H9 (cell line): ENCODE measurements at regions not wholly inside any gene's neighbourhood (a gene's known extent, or its start where the extent isn't known, plus 50 kb on each side); places are given as distances from the start of the nearest gene placed in this dataset.

Source experiments
- DNase-seq: peaks from one replicate; pipeline ENCODE4 v3.0.0-alpha.2; 2017
- H2AFZ ChIP-seq: one replicate; pipeline ENCODE4 v1.6.1; 2013; ENCODE audit warnings: mild to moderate bottlenecking, low read length, control low read depth, moderate library complexity
- H2AK5ac ChIP-seq: 2 replicates; pipeline ENCODE4 v1.6.1; 2013; ENCODE audit warnings: low read length, control low read depth, mixed read lengths; ENCODE audit not compliant: insufficient read length
- H2BK120ac ChIP-seq: one replicate; pipeline ENCODE4 v1.6.1; 2013; ENCODE audit warnings: low read depth, mild to moderate bottlenecking, low read length, control low read depth, inconsistent platforms; ENCODE audit not compliant: poor library complexity, severe bottlenecking
- H2BK12ac ChIP-seq: 2 replicates; pipeline ENCODE4 v1.6.1; 2013; ENCODE audit warnings: low read length, control low read depth, mixed read lengths, low read depth; ENCODE audit not compliant: insufficient read length
- H2BK15ac ChIP-seq: 2 replicates; pipeline ENCODE4 v1.6.1; 2013; ENCODE audit warnings: low read depth, low read length, control low read depth
- H2BK20ac ChIP-seq: one replicate; pipeline ENCODE4 v1.6.1; 2013; ENCODE audit warnings: low read depth, mild to moderate bottlenecking, low read length, control low read depth, inconsistent platforms; ENCODE audit not compliant: poor library complexity, severe bottlenecking
- H2BK5ac ChIP-seq: 2 replicates; pipeline ENCODE4 v1.6.1; 2013; ENCODE audit warnings: low read length, control low read depth, mixed read lengths; ENCODE audit not compliant: insufficient read length
- H3K14ac ChIP-seq: 2 replicates; pipeline ENCODE4 v1.6.1; 2013; ENCODE audit warnings: low read length, control low read depth; ENCODE audit not compliant: insufficient read depth
- H3K18ac ChIP-seq: 2 replicates; pipeline ENCODE4 v1.6.1; 2013; ENCODE audit warnings: low read depth, mild to moderate bottlenecking, mixed read lengths, low read length, control low read depth; ENCODE audit not compliant: insufficient read length
- H3K23ac ChIP-seq: 2 replicates; pipeline ENCODE4 v1.6.1; 2013; ENCODE audit warnings: low read length, control low read depth, mixed read lengths, low read depth; ENCODE audit not compliant: insufficient read length
- H3K23me2 ChIP-seq: 2 replicates; pipeline ENCODE4 v1.6.1; 2013; ENCODE audit warnings: low read depth, mild to moderate bottlenecking, mixed read lengths, low read length, control low read depth; ENCODE audit not compliant: insufficient read length, poor library complexity, severe bottlenecking
- H3K27ac ChIP-seq: 2 replicates; pipeline ENCODE4 v1.5.1; 2013; ENCODE audit warnings: low read length, control low read depth, mixed read lengths, low read depth; ENCODE audit not compliant: insufficient read length
- H3K27me3 ChIP-seq: 2 replicates; pipeline ENCODE4 v1.6.1; 2013; ENCODE audit warnings: low read length, control low read depth, inconsistent platforms; ENCODE audit not compliant: insufficient read depth
- H3K4ac ChIP-seq: 2 replicates; pipeline ENCODE4 v1.6.1; 2013; ENCODE audit warnings: low read depth, mild to moderate bottlenecking, control low read depth, inconsistent platforms, low read length, moderate library complexity
- H3K4me1 ChIP-seq: 2 replicates; pipeline ENCODE4 v1.6.1; 2013; ENCODE audit warnings: low read length, control low read depth, inconsistent platforms; ENCODE audit not compliant: insufficient read depth
- H3K4me2 ChIP-seq: 2 replicates; pipeline ENCODE4 v1.6.1; 2013; ENCODE audit warnings: low read length, control low read depth, mixed read lengths; ENCODE audit not compliant: insufficient read length, insufficient read depth
- H3K56ac ChIP-seq: 2 replicates; pipeline ENCODE4 v1.6.1; 2013; ENCODE audit warnings: low read depth, mild to moderate bottlenecking, mixed read lengths, low read length, control low read depth; ENCODE audit not compliant: insufficient read length
- H3K79me1 ChIP-seq: 2 replicates; pipeline ENCODE4 v1.6.1; 2013; ENCODE audit warnings: low read depth, mild to moderate bottlenecking, moderate library complexity, low read length, control low read depth, inconsistent platforms; ENCODE audit not compliant: insufficient read depth, poor library complexity, severe bottlenecking
- H3K79me2 ChIP-seq: 2 replicates; pipeline ENCODE4 v1.6.1; 2013; ENCODE audit warnings: low read length, control low read depth, inconsistent platforms; ENCODE audit not compliant: insufficient read depth
- H3K9ac ChIP-seq: 2 replicates; pipeline ENCODE4 v1.6.1; 2013; ENCODE audit warnings: low read length, control low read depth, mixed read lengths; ENCODE audit not compliant: insufficient read length; ENCODE audit errors: extremely low read depth
- H3K9me3 ChIP-seq: one replicate; pipeline ENCODE4 v1.6.1; 2013; ENCODE audit warnings: low read depth, low read length, inconsistent platforms; ENCODE audit not compliant: control insufficient read depth
- H3T11ph ChIP-seq: one replicate; pipeline ENCODE4 v1.6.1; 2013; ENCODE audit warnings: mild to moderate bottlenecking, low read length, control low read depth, inconsistent platforms
- H4K20me1 ChIP-seq: one replicate; pipeline ENCODE4 v1.6.1; 2013; ENCODE audit not compliant: control insufficient read depth, insufficient read length, insufficient read depth
- H4K5ac ChIP-seq: 2 replicates; pipeline ENCODE4 v1.6.1; 2013; ENCODE audit warnings: low read depth, mild to moderate bottlenecking, mixed read lengths, low read length, control low read depth; ENCODE audit not compliant: insufficient read length
- H4K8ac ChIP-seq: replicated peaks from 2 replicates; pipeline ENCODE4 v1.6.1; 2013; ENCODE audit warnings: low read length, control low read depth, mixed read lengths, low read depth; ENCODE audit not compliant: insufficient read length
- H4K91ac ChIP-seq: 2 replicates; pipeline ENCODE4 v1.6.1; 2013; ENCODE audit warnings: low read depth, mild to moderate bottlenecking, moderate library complexity, mixed read lengths, low read length, control low read depth; ENCODE audit not compliant: insufficient read length
- H3K27ac Mint-ChIP-seq, 3 experiments: 2 replicates in 2 of 3; 3 replicates in 1 of 3; pipeline ENCODE4 v1.8.0; 2020 to 2021; ENCODE audit warnings: mixed read lengths in 3 of 3, mild to moderate bottlenecking in 1 of 3, moderate library complexity in 1 of 3
- H3K27me3 Mint-ChIP-seq: 2 replicates; pipeline ENCODE4 v1.8.0; 2021; ENCODE audit warnings: low read depth, mild to moderate bottlenecking, moderate library complexity, mixed read lengths
- H3K36me3 Mint-ChIP-seq, 3 experiments: 2 replicates in 2 of 3; 3 replicates in 1 of 3; pipeline ENCODE4 v1.8.0; 2020 to 2021; ENCODE audit warnings: low read depth in 3 of 3, mixed read lengths in 3 of 3; ENCODE audit not compliant: insufficient read depth in 1 of 3
- H3K4me1 Mint-ChIP-seq, 2 experiments: 2 replicates each; pipeline ENCODE4 v1.8.0; 2020; ENCODE audit warnings: mixed read lengths in 2 of 2
- H3K4me3 Mint-ChIP-seq, 2 experiments: 2 replicates in 1 of 2; 3 replicates in 1 of 2; pipeline ENCODE4 v1.8.0; 2020 to 2021; ENCODE audit warnings: mild to moderate bottlenecking in 2 of 2, mixed read lengths in 2 of 2, moderate library complexity in 1 of 2
- H3K9me3 Mint-ChIP-seq, 2 experiments: 2 replicates in 1 of 2; 3 replicates in 1 of 2; pipeline ENCODE4 v1.8.0; 2020; ENCODE audit warnings: mild to moderate bottlenecking in 2 of 2, mixed read lengths in 2 of 2, moderate library complexity in 1 of 2
- WGBS: extraction: QIAGEN DNeasy Blood & Tissue Kit; methylation state at CpG from one replicate; pipeline ENCODE4 v1.1.7; 2013; ENCODE audit warnings: missing lambda C conversion rate, low lambda C conversion rate, mixed read lengths; ENCODE audit not compliant: insufficient read length; ENCODE audit errors: extremely low coverage; 5-methylcytosine and 5-hydroxymethylcytosine counted together
- TF ChIP-seq, protein P1 (sequence below): fragments of 200-600 bp; sonication (generic); conservative IDR thresholded peaks from 3 replicates; pipeline ENCODE4 v1.8.0; 2021; ENCODE audit warnings: antibody characterized with exemption, mild to moderate bottlenecking

- DNase-seq: no peak
- Histone ChIP-seq H3K9me3 (no peaks in the 10 kb centered on the region), H3K14ac (no peak overlapping the region), H3K18ac (no peak overlapping the region), H2BK120ac (no peak overlapping the region), H2AK5ac (no peak overlapping the region), H2BK12ac (no peak overlapping the region), H3K56ac (no peak overlapping the region), H3K23ac (no peak overlapping the region), H2AFZ (no peak overlapping the region), H4K20me1 (no peaks in the 10 kb centered on the region), H3K79me1 (no peaks in the 10 kb centered on the region), H3K4me1 (peaks cover 2% of the 10 kb centered on the region; the same call in 1 of the 2 replicates), H2BK5ac (no peak overlapping the region), H4K91ac (no peak overlapping the region), H3K4ac (no peak overlapping the region), H3K4me2 (no peak overlapping the region), H3T11ph (no peak overlapping the region), H3K23me2 (no peaks in the 10 kb centered on the region), H4K5ac (no peak overlapping the region), H3K79me2 (no peaks in the 10 kb centered on the region), H4K8ac (no peak overlapping the region), H3K9ac (no peak overlapping the region), H3K27ac (no peak overlapping the region), H2BK15ac (no peak overlapping the region), H2BK20ac (no peak overlapping the region), H3K27me3 (no peaks in the 10 kb centered on the region)
- H3K27me3 Mint-ChIP-seq: no peaks in the 10 kb centered on the region
- H3K27ac Mint-ChIP-seq: no peak overlapping the region
- no peaks in the 10 kb centered on the region; a peak in 2 of 5 replicates for H3K9me3 Mint-ChIP-seq
- no CpG with 5 or more reads among the region's 1 CpG for WGBS
- H3K4me3 Mint-ChIP-seq: no peak overlapping the region
- H3K4me1 Mint-ChIP-seq: peaks cover 22% of the 10 kb centered on the region in 2 experiments
- no peaks in the 10 kb centered on the region for H3K36me3 Mint-ChIP-seq
- TF ChIP-seq, protein P1, sequence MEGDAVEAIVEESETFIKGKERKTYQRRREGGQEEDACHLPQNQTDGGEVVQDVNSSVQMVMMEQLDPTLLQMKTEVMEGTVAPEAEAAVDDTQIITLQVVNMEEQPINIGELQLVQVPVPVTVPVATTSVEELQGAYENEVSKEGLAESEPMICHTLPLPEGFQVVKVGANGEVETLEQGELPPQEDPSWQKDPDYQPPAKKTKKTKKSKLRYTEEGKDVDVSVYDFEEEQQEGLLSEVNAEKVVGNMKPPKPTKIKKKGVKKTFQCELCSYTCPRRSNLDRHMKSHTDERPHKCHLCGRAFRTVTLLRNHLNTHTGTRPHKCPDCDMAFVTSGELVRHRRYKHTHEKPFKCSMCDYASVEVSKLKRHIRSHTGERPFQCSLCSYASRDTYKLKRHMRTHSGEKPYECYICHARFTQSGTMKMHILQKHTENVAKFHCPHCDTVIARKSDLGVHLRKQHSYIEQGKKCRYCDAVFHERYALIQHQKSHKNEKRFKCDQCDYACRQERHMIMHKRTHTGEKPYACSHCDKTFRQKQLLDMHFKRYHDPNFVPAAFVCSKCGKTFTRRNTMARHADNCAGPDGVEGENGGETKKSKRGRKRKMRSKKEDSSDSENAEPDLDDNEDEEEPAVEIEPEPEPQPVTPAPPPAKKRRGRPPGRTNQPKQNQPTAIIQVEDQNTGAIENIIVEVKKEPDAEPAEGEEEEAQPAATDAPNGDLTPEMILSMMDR: no peak
Observed at GRCh38 chr2:41062336-41062735, 610.4 kb upstream of the SLC8A1 start.
